ENCODE measurements at regions not wholly inside any gene's neighbourhood (a gene's known extent, or its start where the extent isn't known, plus 50 kb on each side); places are given as distances from the start of the nearest gene placed in this dataset.
"Not testable (repeated sequence)": the region's sequence is repeated elsewhere in the genome, so short reads cannot be mapped to it uniquely, and the experiment has no call there.

DNA sequence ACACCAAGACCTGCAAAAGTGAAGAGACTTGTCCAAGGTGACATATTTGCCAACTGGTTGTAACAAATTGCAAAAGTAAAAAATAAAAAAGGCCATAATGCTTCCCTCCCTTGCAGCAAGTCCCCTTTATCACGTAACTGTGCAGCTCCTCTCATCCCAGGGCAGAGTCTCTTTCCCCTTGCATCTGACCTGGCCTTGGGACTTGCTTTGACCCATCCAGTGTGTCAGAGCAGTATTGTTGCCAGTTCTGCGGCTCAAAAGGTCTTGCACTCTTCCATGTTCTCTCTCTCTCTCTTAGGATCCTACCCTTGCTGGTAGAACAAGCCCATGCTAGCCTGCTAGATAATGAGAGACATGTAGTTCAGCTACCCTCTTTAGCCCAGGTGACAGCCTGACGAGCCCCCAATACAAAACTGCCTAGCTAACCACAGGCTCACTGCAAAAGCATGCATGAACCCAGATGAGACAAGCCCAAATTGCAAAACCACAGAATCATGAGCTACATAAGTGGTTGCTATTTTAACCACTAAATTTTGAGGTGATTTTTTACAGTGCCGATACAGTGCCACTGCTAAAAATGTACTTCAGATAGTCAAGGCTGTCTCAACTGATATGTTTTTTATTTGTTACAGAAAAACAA lies 289.5 kb upstream of the PPARGC1A start:
- in situ Hi-C loops (cut with MboI; ENCODE audit: low pct_unique_long_range_greater_than_20kb, low sequenced_read_pairs, unreplicated experiment), result no loop called here
- TF ChIP-seq, protein P1, sequence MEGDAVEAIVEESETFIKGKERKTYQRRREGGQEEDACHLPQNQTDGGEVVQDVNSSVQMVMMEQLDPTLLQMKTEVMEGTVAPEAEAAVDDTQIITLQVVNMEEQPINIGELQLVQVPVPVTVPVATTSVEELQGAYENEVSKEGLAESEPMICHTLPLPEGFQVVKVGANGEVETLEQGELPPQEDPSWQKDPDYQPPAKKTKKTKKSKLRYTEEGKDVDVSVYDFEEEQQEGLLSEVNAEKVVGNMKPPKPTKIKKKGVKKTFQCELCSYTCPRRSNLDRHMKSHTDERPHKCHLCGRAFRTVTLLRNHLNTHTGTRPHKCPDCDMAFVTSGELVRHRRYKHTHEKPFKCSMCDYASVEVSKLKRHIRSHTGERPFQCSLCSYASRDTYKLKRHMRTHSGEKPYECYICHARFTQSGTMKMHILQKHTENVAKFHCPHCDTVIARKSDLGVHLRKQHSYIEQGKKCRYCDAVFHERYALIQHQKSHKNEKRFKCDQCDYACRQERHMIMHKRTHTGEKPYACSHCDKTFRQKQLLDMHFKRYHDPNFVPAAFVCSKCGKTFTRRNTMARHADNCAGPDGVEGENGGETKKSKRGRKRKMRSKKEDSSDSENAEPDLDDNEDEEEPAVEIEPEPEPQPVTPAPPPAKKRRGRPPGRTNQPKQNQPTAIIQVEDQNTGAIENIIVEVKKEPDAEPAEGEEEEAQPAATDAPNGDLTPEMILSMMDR (IDR thresholded peaks at IDR 0.05; ENCODE audit: extremely low read depth, insufficient read depth, missing control alignments), result no peak
- DNase-seq (ENCODE audit: low spot score), result no peak

DNA sequence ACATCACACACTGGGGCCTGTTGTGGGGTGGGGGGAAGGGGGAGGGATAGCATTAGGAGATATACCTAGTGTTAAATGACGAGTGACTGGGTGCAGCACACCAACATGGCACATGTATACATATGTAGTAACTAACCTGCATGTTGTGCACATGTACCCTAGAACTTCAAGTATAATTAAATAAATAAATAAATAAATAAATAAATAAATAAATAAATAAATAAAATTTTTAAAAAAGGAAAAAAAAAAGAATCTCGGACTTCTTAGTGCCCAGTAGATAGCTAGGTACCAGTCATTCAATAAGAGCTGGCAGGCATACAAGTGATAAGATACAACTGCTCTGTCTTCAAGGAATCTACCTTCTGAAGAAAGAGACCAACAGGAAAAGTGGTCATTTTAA lies 287.6 kb upstream of the PPARGC1A start:
- in situ Hi-C loops (cut with MboI; ENCODE audit: low pct_unique_long_range_greater_than_20kb, low sequenced_read_pairs, unreplicated experiment); DNase-seq (ENCODE audit: low spot score): not testable (repeated sequence)

DNA sequence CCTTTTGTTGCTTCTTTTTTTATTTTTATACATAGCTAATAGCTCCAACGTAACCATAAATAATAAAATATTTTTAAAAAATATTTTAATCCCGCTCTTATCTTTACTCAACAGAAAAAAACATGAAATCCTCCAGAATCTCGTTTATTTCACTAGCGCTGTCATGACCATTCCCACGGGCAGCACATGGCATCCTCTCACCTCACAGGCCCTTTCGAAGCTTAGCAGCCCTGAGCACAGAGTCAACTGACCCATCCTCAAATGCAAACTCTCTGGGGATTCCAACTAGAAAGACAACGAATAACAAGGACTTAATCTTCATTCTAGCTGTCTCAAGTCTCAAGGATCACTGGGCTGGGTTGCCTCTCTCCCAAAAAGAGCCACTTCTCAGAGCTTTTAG lies 285.9 kb upstream of the PPARGC1A start:
- in situ Hi-C loops (cut with MboI; ENCODE audit: low pct_unique_long_range_greater_than_20kb, low sequenced_read_pairs, unreplicated experiment), result no loop called here
- TF ChIP-seq, protein P1 (IDR thresholded peaks at IDR 0.05; ENCODE audit: extremely low read depth, insufficient read depth, missing control alignments), result no peak
- no peak for DNase-seq (ENCODE audit: low spot score)

DNA sequence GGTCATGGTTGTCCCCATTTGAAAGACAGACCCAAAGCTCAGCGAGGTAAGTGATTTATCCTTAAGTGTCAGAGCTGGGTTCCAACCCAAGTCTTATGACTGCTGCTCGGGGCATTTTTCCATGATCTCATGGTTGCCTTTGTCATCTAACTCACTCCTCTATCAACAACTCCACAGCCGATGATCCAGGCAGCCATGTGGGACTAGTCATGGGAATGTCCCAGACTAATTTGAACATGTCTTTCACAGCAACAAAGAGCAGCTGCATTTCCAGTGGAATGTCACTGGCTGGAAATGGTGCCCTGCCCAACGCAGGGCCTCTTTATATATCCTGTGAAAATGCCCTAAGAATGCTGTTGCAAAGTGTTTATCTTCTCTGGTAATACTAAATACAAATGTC lies 284.8 kb upstream of the PPARGC1A start:
- TF ChIP-seq, protein P1 (IDR thresholded peaks at IDR 0.05; ENCODE audit: extremely low read depth, insufficient read depth, missing control alignments), result no peak
- DNase-seq (ENCODE audit: low spot score), result no peak
- in situ Hi-C loops (cut with MboI; ENCODE audit: low pct_unique_long_range_greater_than_20kb, low sequenced_read_pairs, unreplicated experiment), result no loop called here

DNA sequence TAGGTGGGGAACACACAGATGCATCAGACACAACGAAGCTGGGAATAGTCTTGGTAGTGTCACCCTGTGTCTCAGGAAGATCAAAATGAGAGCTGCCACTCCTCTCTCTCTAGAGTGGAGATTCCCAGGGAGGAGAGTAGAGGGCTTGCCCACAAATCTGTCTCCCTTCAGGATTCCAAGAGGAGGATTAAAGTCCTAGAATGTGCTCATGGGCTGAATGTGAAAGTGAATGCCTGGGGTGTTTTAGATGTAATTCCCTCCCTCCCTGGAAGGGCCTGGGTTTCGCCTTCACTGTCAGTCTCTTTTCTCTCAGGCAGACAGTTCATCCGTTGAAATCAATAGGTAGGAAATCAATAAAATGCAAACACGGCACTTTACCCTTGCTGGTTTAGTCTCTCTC lies 282.6 kb upstream of the PPARGC1A start:
- TF ChIP-seq, protein P1 (IDR thresholded peaks at IDR 0.05; ENCODE audit: extremely low read depth, insufficient read depth, missing control alignments), result no peak
- DNase-seq (ENCODE audit: low spot score), result no peak
- in situ Hi-C loops (cut with MboI; ENCODE audit: low pct_unique_long_range_greater_than_20kb, low sequenced_read_pairs, unreplicated experiment), result no loop called here

DNA sequence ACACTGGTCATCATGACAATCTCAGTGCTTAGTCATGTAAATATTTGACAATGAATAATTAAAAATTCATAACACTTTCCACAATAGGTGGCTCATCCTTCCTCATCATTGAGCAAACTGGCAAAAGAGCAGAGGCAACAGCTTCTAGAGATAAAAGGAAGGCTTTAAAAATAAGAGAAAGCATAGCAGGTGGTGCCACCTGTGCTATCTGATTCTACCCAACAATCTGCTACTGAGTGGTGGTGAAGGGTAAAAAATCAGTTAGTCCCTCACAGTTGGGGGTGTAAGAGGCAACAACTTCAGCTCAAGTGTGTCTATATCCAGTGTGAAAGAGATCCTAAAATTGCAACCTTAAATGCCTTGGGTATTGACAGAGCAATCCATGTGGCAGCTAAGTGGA lies 280.1 kb upstream of the PPARGC1A start:
- in situ Hi-C loops (cut with MboI; ENCODE audit: low pct_unique_long_range_greater_than_20kb, low sequenced_read_pairs, unreplicated experiment), result no loop called here
- TF ChIP-seq, protein P1 (IDR thresholded peaks at IDR 0.05; ENCODE audit: extremely low read depth, insufficient read depth, missing control alignments), result no peak
- DNase-seq (ENCODE audit: low spot score), result no peak

DNA sequence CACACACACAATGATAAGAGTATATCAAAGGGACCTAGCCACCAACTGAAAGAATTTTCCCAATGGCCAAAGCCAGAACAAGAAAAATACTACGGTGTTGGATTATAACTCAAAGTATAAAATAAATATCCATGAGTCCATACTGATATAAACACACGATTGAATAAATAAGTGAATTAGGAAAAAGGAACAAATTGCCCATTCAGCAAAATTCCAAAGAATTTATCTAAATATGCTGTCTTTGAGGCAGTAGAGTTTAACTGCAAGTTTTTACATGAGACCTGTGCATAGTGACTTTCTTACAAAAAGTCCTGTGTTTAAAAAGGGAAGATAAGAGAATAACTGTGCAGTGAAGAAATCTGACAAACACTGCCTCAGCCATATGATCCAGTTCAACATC lies 278.8 kb upstream of the PPARGC1A start:
- in situ Hi-C loops (cut with MboI; ENCODE audit: low pct_unique_long_range_greater_than_20kb, low sequenced_read_pairs, unreplicated experiment), result no loop called here
- DNase-seq (ENCODE audit: low spot score), result no peak
- TF ChIP-seq, protein P1 (IDR thresholded peaks at IDR 0.05; ENCODE audit: extremely low read depth, insufficient read depth, missing control alignments), result no peak
